ENCODE measurements at regions not wholly inside any gene's neighbourhood (a gene's known extent, or its start where the extent isn't known, plus 50 kb on each side); places are given as distances from the start of the nearest gene placed in this dataset.
"Not testable (repeated sequence)": the region's sequence is repeated elsewhere in the genome, so short reads cannot be mapped to it uniquely, and the experiment has no call there.

GRCh38 chr7:86391813-86392212 lies 251.9 kb upstream of the GRM3 start:
- 74 to 82% methylated on average over 6 of the region's 6 CpGs for WGBS, 2 donors

DNA sequence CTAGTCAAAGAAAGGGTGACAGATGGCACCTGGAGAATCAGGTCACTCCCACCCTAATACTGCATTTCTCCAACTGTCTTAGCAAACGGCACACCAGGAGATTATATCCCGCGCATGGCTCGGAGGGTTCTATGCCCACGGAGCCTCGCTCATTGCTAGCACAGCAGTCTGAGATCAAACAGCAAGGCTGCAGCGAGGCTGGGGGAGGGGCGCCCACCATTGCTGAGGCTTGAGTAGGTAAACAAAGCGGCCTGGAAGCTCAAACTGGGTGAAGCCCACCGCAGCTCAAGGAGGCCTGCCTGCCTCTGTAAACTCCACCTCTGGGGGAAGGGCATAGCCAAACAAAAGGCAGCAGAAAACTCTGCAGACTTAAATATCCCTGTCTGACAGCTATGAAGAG lies 268.1 kb upstream of the GRM3 start:
- H3K4me3 ChIP-seq (replicated peaks in 1 of 3); H3K36me3 ChIP-seq; H3K27ac ChIP-seq; H3K27me3 ChIP-seq; H3K9me3 ChIP-seq; DNase-seq; intact Hi-C loops (cut with DNase I); H3K4me1 ChIP-seq: not testable (repeated sequence)
- WGBS, 2 donors, result 96 to 98% methylated on average over 9 to 10 of the region's 10 CpGs

More at GRCh38 chr7:86391813-86392212, 251.9 kb upstream of the GRM3 start:
- H3K27ac ChIP-seq, result no peak overlapping the region
- no peaks in the 10 kb centered on the region for H3K9me3 ChIP-seq
- H3K4me1 ChIP-seq, result no peaks in the 10 kb centered on the region
- no peak overlapping the region for H3K4me3 ChIP-seq (replicated peaks in 1 of 3)
- peaks cover 3% of the 10 kb centered on the region for H3K27me3 ChIP-seq
- DNase-seq, result no peak
- intact Hi-C loops (cut with DNase I), result no loop called here
- TF ChIP-seq, protein P1, sequence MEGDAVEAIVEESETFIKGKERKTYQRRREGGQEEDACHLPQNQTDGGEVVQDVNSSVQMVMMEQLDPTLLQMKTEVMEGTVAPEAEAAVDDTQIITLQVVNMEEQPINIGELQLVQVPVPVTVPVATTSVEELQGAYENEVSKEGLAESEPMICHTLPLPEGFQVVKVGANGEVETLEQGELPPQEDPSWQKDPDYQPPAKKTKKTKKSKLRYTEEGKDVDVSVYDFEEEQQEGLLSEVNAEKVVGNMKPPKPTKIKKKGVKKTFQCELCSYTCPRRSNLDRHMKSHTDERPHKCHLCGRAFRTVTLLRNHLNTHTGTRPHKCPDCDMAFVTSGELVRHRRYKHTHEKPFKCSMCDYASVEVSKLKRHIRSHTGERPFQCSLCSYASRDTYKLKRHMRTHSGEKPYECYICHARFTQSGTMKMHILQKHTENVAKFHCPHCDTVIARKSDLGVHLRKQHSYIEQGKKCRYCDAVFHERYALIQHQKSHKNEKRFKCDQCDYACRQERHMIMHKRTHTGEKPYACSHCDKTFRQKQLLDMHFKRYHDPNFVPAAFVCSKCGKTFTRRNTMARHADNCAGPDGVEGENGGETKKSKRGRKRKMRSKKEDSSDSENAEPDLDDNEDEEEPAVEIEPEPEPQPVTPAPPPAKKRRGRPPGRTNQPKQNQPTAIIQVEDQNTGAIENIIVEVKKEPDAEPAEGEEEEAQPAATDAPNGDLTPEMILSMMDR (IDR thresholded peaks at IDR 0.05), result no peak
- no peak for TF ChIP-seq POLR2A (IDR thresholded peaks at IDR 0.05)
- H3K36me3 ChIP-seq, result no peaks in the 10 kb centered on the region

DNA sequence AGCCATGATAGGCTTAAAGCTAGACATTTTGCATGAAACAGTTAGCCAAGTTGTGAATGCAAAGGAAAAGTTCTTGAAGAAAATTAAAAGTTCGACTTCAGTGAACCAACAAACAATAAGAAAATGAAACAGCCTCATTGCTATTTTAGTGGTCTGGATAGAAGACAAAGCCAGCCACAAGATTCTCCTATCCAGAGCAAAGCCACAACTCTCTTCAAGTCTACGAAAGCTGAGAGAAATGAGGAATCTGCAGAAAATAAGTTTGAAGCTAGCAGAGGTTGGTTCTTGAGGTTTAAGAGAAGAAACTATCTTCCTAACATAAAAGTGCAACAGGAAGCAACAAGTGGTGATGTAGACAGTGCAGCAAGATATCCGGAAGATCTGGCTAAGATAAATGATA lies 271.4 kb upstream of the GRM3 start:
- Histone ChIP-seq H3K4me1 (no peaks in the 10 kb centered on the region), H3K9me3 (no peaks in the 10 kb centered on the region), H3K27ac (no peak overlapping the region), H3K27me3 (no peaks in the 10 kb centered on the region), H3K4me3 (replicated peaks in 1 of 3) (no peak overlapping the region), H3K36me3 (no peaks in the 10 kb centered on the region)
- 83 to 84% methylated on average over 3 of the region's 3 CpGs for WGBS, 2 donors
- no peak for TF ChIP-seq POLR2A (IDR thresholded peaks at IDR 0.05)
- TF ChIP-seq, protein P1 (IDR thresholded peaks at IDR 0.05), result no peak
- no peak for DNase-seq
- intact Hi-C loops (cut with DNase I), result no loop called here

- intact Hi-C loops (cut with DNase I), result no loop called here
- TF ChIP-seq, protein P1 (IDR thresholded peaks at IDR 0.05), result no peak
- TF ChIP-seq POLR2A (IDR thresholded peaks at IDR 0.05), result no peak
- Histone ChIP-seq H3K36me3 (no peaks in the 10 kb centered on the region), H3K4me1 (no peaks in the 10 kb centered on the region), H3K27me3 (no peaks in the 10 kb centered on the region), H3K27ac (no peak overlapping the region), H3K4me3 (replicated peaks in 1 of 3) (no peak overlapping the region), H3K9me3 (no peaks in the 10 kb centered on the region)
- no peak for DNase-seq
These were observed 276.8 kb upstream of the GRM3 start for GRCh38 chr7:86366946-86367345.

DNA sequence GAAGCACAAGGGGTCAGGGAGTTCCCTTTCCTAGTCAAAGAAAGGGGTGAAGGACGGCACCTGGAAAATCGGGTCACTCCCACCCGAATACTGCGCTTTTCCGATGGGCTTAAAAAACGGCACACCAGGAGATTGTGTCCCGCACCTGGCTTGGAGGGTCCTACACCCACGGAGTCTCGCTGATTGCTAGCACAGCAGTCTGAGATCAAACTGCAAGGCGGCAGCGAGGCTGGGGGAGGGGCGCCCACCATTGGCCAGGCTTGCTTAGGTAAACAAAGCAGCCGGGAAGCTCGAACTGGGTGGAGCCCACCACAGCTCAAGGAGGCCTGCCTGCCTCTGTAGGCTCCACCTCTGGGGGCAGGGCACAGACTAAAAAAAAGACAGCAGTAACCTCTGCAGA lies 303.3 kb upstream of the GRM3 start:
- H3K9me3 ChIP-seq; H3K4me1 ChIP-seq; H3K27me3 ChIP-seq; H3K27ac ChIP-seq; intact Hi-C loops (cut with DNase I); DNase-seq; H3K4me3 ChIP-seq (replicated peaks in 1 of 3); H3K36me3 ChIP-seq: not testable (repeated sequence)
- 80 to 93% methylated on average over 11 to 14 of the region's 14 CpGs for WGBS, 2 donors

DNA sequence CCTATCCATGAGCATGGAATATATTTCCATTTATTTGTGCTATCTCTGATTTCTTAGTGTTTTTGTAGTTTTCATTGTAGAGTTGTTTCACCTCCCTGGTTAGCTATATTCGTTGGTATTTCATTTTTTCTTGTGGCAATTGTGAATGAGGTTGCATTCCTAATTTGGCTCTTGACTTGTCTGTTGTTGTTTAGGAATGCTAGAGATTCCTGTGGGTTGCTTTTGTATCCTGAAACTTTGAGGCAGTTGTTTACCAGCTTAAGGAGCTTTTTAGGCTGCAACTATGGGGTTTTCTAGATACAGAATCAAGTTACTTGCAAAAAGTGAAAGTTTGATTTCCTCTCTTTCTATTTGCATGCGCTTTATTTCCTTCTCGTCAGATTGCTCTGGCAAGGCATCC lies 304.7 kb upstream of the GRM3 start:
- H3K4me3 ChIP-seq (replicated peaks in 1 of 3), result no peak overlapping the region
- 88 to 89% methylated on average over 3 of the region's 3 CpGs for WGBS, 2 donors
- no peak overlapping the region for H3K27ac ChIP-seq
- no peaks in the 10 kb centered on the region for H3K4me1 ChIP-seq
- no peaks in the 10 kb centered on the region for H3K36me3 ChIP-seq
- intact Hi-C loops (cut with DNase I), result no loop called here
- DNase-seq, result no peak
- H3K9me3 ChIP-seq, result no peaks in the 10 kb centered on the region
- H3K27me3 ChIP-seq, result no peaks in the 10 kb centered on the region
- no peak for TF ChIP-seq POLR2A (IDR thresholded peaks at IDR 0.05)
- TF ChIP-seq, protein P1 (IDR thresholded peaks at IDR 0.05), result no peak
